Smooth muscle cell (in vitro differentiated cells): ENCODE measurements at regions not wholly inside any gene's neighbourhood (a gene's known extent, or its start where the extent isn't known, plus 50 kb on each side); places are given as distances from the start of the nearest gene placed in this dataset.

ENCODE experiments used
- DNase-seq: peaks from one replicate; lab custom pipeline; 2025; ENCODE audit not compliant: unreplicated experiment; lab: John Stamatoyannopoulos, UW
- H2AFZ ChIP-seq: fragments of 200-600 bp; sonication (generic); 2 replicates; pipeline ENCODE4 v1.6.0; 2016; ENCODE audit warnings: antibody characterized with exemption, low read depth, mild to moderate bottlenecking
- H3F3A ChIP-seq: fragments of 200-600 bp; sonication (generic); 2 replicates; pipeline ENCODE4 v1.6.0; 2017; ENCODE audit warnings: antibody characterized with exemption, low read depth
- H3K27ac ChIP-seq: fragments of 200-600 bp; sonication (generic); 2 replicates; pipeline ENCODE4 v1.5.1; 2016; ENCODE audit warnings: low read depth, mild to moderate bottlenecking
- H3K27me3 ChIP-seq: fragments of 200-600 bp; sonication (generic); 2 replicates; pipeline ENCODE4 v1.6.1; 2016; ENCODE audit warnings: low read depth, mild to moderate bottlenecking
- H3K36me3 ChIP-seq: fragments of 200-600 bp; sonication (generic); 2 replicates; pipeline ENCODE4 v1.5.1; 2016; ENCODE audit warnings: low read depth
- H3K4me1 ChIP-seq: fragments of 200-600 bp; sonication (generic); 2 replicates; pipeline ENCODE4 v1.5.1; 2016; ENCODE audit warnings: low read depth
- H3K4me2 ChIP-seq: fragments of 200-600 bp; sonication (generic); 2 replicates; pipeline ENCODE4 v1.6.0; 2016; ENCODE audit warnings: mild to moderate bottlenecking
- H3K4me3 ChIP-seq: fragments of 200-600 bp; sonication (generic); 2 replicates; pipeline ENCODE4 v1.5.1; 2016; ENCODE audit warnings: mild to moderate bottlenecking
- H3K79me2 ChIP-seq: fragments of 200-600 bp; sonication (generic); 2 replicates; pipeline ENCODE4 v1.6.0; 2016; ENCODE audit warnings: low read depth, mild to moderate bottlenecking
- H3K9ac ChIP-seq: fragments of 200-600 bp; sonication (generic); 2 replicates; pipeline ENCODE4 v1.6.0; 2016; ENCODE audit warnings: low read depth
- H3K9me3 ChIP-seq: fragments of 200-600 bp; sonication (generic); replicated peaks from 2 replicates; pipeline ENCODE4 v1.5.1; 2016; ENCODE audit warnings: low read depth
- H4K20me1 ChIP-seq: fragments of 200-600 bp; sonication (generic); 2 replicates; pipeline ENCODE4 v1.6.0; 2016; ENCODE audit warnings: low read depth
- WGBS: methylation state at CpG from one replicate; pipeline ENCODE4 v1.1.7; 2016; ENCODE audit warnings: low lambda C conversion rate; 5-methylcytosine and 5-hydroxymethylcytosine counted together
- TF ChIP-seq, protein P1 (sequence below): fragments of 200-600 bp; sonication (generic); IDR thresholded peaks from 2 replicates; pipeline ENCODE4 v1.5.1; 2017; ENCODE audit warnings: borderline replicate concordance, mild to moderate bottlenecking, antibody characterized with exemption; ENCODE audit not compliant: insufficient read depth, poor library complexity, severe bottlenecking

DNA sequence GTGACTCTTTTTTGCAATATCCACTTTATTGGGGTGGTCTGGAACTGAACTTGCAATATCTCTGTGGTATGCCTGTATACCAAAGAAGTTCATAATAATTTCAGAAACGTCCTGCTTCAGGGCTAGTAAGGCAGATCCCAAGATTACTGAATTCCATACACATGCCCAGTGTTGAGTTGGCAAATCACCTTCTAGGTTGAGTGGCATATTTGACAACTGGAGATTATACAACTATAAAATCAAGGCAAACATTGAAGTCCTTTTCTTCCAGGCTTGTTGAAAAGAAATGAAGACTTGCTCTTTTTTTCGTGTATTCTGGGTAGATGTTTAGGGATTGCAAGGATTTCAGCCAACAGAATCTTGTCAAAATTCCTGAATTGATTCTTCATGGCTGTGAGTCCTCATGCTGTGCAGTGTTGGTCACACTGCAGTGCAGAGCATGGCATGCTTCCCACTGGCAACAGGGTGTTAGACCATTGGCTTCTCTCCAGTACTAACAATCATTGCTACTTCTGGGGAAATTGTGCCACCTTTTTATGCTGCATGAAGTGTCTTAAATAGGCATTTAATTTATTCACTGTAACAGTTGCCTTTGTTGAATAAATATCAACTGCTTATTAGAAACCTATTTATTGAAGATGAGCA is 367.1 kb upstream of the ADGRL4 start:
- no peak overlapping the region for H3K4me3 ChIP-seq
- no peak overlapping the region for H3K4me2 ChIP-seq
- no peak overlapping the region for H2AFZ ChIP-seq
- H3K4me1 ChIP-seq, result peaks cover 25% of the 10 kb centered on the region
- H3K27ac ChIP-seq, result no peak overlapping the region
- H3K27me3 ChIP-seq, result no peaks in the 10 kb centered on the region
- no peaks in the 10 kb centered on the region for H3K9me3 ChIP-seq
- H4K20me1 ChIP-seq, result no peaks in the 10 kb centered on the region
- no peaks in the 10 kb centered on the region for H3F3A ChIP-seq
- no peak overlapping the region for H3K9ac ChIP-seq
- TF ChIP-seq, protein P1, sequence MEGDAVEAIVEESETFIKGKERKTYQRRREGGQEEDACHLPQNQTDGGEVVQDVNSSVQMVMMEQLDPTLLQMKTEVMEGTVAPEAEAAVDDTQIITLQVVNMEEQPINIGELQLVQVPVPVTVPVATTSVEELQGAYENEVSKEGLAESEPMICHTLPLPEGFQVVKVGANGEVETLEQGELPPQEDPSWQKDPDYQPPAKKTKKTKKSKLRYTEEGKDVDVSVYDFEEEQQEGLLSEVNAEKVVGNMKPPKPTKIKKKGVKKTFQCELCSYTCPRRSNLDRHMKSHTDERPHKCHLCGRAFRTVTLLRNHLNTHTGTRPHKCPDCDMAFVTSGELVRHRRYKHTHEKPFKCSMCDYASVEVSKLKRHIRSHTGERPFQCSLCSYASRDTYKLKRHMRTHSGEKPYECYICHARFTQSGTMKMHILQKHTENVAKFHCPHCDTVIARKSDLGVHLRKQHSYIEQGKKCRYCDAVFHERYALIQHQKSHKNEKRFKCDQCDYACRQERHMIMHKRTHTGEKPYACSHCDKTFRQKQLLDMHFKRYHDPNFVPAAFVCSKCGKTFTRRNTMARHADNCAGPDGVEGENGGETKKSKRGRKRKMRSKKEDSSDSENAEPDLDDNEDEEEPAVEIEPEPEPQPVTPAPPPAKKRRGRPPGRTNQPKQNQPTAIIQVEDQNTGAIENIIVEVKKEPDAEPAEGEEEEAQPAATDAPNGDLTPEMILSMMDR, result no peak
- H3K36me3 ChIP-seq, result no peaks in the 10 kb centered on the region
- DNase-seq, result no peak
- no peaks in the 10 kb centered on the region for H3K79me2 ChIP-seq
- WGBS, result 72% methylated on average over 2 of the region's 2 CpGs

DNA sequence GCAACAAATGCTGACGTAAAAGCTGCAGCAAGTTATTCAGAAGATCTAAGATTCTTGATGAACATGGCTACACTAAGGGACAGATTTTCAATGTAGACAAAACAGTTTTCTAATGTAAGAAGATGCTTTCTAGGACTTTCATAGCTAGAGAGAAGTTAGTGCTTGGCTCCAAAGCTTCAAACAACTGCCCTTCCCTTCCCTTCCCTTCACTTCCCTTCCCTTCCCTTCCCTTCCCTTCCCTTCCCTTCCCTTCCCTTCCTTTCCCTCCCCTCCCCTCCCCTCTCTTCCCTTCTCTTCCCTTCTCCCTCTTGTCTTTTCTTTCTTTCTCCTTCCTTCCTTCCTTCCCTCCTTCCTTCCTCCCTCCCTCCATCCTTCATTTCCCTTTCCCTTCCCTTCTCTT is 365.3 kb upstream of the ADGRL4 start:
- Histone ChIP-seq H2AFZ (no peak overlapping the region), H3K9me3 (no peaks in the 10 kb centered on the region), H3K4me2 (no peak overlapping the region), H3F3A (no peaks in the 10 kb centered on the region), H3K9ac (no peak overlapping the region), H3K36me3 (no peaks in the 10 kb centered on the region), H4K20me1 (no peaks in the 10 kb centered on the region), H3K4me3 (no peak overlapping the region), H3K27me3 (no peaks in the 10 kb centered on the region), H3K79me2 (no peaks in the 10 kb centered on the region), H3K27ac (no peak overlapping the region), H3K4me1 (peaks cover 25% of the 10 kb centered on the region)
- WGBS, result 92% methylated on average over 1 of the region's 1 CpG
- TF ChIP-seq, protein P1, result no peak
- no peak for DNase-seq

GRCh38 chr1:79369091-79369490 is 362.6 kb upstream of the ADGRL4 start:
- no peaks in the 10 kb centered on the region for H3K79me2 ChIP-seq
- no peak overlapping the region for H3K9ac ChIP-seq
- WGBS, result 94% methylated on average over 3 of the region's 3 CpGs
- peaks cover 2% of the 10 kb centered on the region for H3K4me1 ChIP-seq
- no peaks in the 10 kb centered on the region for H3F3A ChIP-seq
- H3K4me2 ChIP-seq, result no peak overlapping the region
- no peaks in the 10 kb centered on the region for H3K9me3 ChIP-seq
- H2AFZ ChIP-seq, result no peak overlapping the region
- H3K27me3 ChIP-seq, result no peaks in the 10 kb centered on the region
- no peaks in the 10 kb centered on the region for H3K36me3 ChIP-seq
- no peaks in the 10 kb centered on the region for H4K20me1 ChIP-seq
- H3K27ac ChIP-seq, result no peak overlapping the region
- DNase-seq, result no peak
- TF ChIP-seq, protein P1, result no peak
- no peak overlapping the region for H3K4me3 ChIP-seq

- Histone ChIP-seq H3K4me1 (no peaks in the 10 kb centered on the region), H3K27ac (no peak overlapping the region), H3K9me3 (no peaks in the 10 kb centered on the region), H3K9ac (no peak overlapping the region), H3F3A (no peaks in the 10 kb centered on the region), H4K20me1 (no peaks in the 10 kb centered on the region), H3K36me3 (no peaks in the 10 kb centered on the region), H3K79me2 (no peaks in the 10 kb centered on the region), H3K4me2 (no peak overlapping the region), H2AFZ (no peak overlapping the region), H3K4me3 (no peak overlapping the region), H3K27me3 (no peaks in the 10 kb centered on the region)
- 81% methylated on average over 1 of the region's 1 CpG for WGBS
- no peak for DNase-seq
- TF ChIP-seq, protein P1, result no peak
These were observed 358.4 kb upstream of the ADGRL4 start for GRCh38 chr1:79364896-79365295.
